Adipocyte (in vitro differentiated cells): ENCODE measurements at regions not wholly inside any gene's neighbourhood (a gene's known extent, or its start where the extent isn't known, plus 50 kb on each side); places are given as distances from the start of the nearest gene placed in this dataset.
A peak's percentile ranks its signal among the peaks of the same experiment; 100 is the strongest.

Source experiments
- DNase-seq: peaks from one replicate; pipeline ENCODE4 v3.0.0-alpha.2; 2015; ENCODE audit warnings: low read depth
- H3K27me3 ChIP-seq: replicated peaks from 2 replicates; pipeline ENCODE4 v1.7.0; 2013; ENCODE audit warnings: mild to moderate bottlenecking, low read length, moderate library complexity; ENCODE audit not compliant: control insufficient read depth, insufficient read depth
- H3K36me3 ChIP-seq: 2 replicates; pipeline ENCODE4 v1.7.0; 2013; ENCODE audit warnings: low read length, mild to moderate bottlenecking, moderate library complexity; ENCODE audit not compliant: control insufficient read depth, insufficient read depth, severe bottlenecking
- H3K4me1 ChIP-seq: 2 replicates; pipeline ENCODE4 v1.7.0; 2013; ENCODE audit warnings: mild to moderate bottlenecking, low read length, moderate library complexity; ENCODE audit not compliant: control insufficient read depth, insufficient read depth
- H3K4me3 ChIP-seq: 2 replicates; pipeline ENCODE4 v1.7.0; 2013; ENCODE audit warnings: mild to moderate bottlenecking, low read length, moderate library complexity
- H3K9ac ChIP-seq: 2 replicates; pipeline ENCODE4 v1.7.0; 2013; ENCODE audit warnings: mild to moderate bottlenecking, low read length, moderate library complexity
- H3K9me3 ChIP-seq: 2 replicates; pipeline ENCODE4 v1.7.0; 2013; ENCODE audit warnings: mild to moderate bottlenecking, low read length, moderate library complexity; ENCODE audit not compliant: control insufficient read depth

GRCh38 chr11:69573761-69574607 lies 67.0 kb upstream of the CCND1 start:
- DNase-seq, result peak; percentile 14
- H3K27me3 ChIP-seq, result peaks cover 55% of the 10 kb centered on the region
- no peaks in the 10 kb centered on the region for H3K4me1 ChIP-seq
- H3K4me3 ChIP-seq, result no peak overlapping the region
- no peak overlapping the region for H3K9ac ChIP-seq
- H3K9me3 ChIP-seq, result no peaks in the 10 kb centered on the region
- H3K36me3 ChIP-seq, result no peaks in the 10 kb centered on the region

- Histone ChIP-seq H3K9me3 (no peaks in the 10 kb centered on the region), H3K4me3 (no peak overlapping the region), H3K27me3 (peaks cover 59% of the 10 kb centered on the region), H3K9ac (no peak overlapping the region), H3K36me3 (no peaks in the 10 kb centered on the region), H3K4me1 (no peaks in the 10 kb centered on the region)
- no peak for DNase-seq
Measured at GRCh38 chr11:69574608-69575255, 66.2 kb upstream of the CCND1 start.

- no peaks in the 10 kb centered on the region for H3K9me3 ChIP-seq
- no peaks in the 10 kb centered on the region for H3K36me3 ChIP-seq
- no peak overlapping the region for H3K4me3 ChIP-seq
- no peak for DNase-seq
- H3K27me3 ChIP-seq, result peaks cover 52% of the 10 kb centered on the region
- no peak overlapping the region for H3K9ac ChIP-seq
- no peaks in the 10 kb centered on the region for H3K4me1 ChIP-seq
Measured at GRCh38 chr11:69575296-69576068, 65.5 kb upstream of the CCND1 start.

GRCh38 chr11:69576069-69576782 lies 64.7 kb upstream of the CCND1 start:
- DNase-seq, result no peak

DNA sequence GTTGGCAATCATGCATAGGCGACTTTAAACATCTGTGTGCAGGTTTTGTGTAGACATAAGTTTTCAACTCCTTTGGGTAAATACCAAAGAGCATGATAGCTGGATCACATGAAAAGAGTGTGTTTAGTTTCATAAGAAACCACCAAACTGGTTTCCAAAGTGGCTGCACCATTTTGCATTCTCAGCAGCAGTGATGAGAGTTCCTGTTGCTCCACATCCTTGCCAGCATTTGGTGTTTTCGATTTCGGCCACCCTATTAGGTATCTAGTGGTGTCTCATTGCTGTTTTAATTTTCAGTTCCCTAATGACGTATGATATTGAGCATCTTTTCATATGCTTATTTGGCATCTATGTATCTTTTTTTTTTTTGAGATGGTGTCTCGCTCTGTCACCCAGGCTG lies 62.8 kb upstream of the CCND1 start:
- H3K27me3 ChIP-seq, result peaks cover 48% of the 10 kb centered on the region
- no peaks in the 10 kb centered on the region for H3K4me1 ChIP-seq
- no peaks in the 10 kb centered on the region for H3K9me3 ChIP-seq
- DNase-seq, result no peak
- H3K9ac ChIP-seq, result no peak overlapping the region
- no peak overlapping the region for H3K4me3 ChIP-seq
- H3K36me3 ChIP-seq, result no peaks in the 10 kb centered on the region

More at GRCh38 chr11:69576069-69576782, 64.7 kb upstream of the CCND1 start:
- no peaks in the 10 kb centered on the region for H3K36me3 ChIP-seq
- peaks cover 52% of the 10 kb centered on the region for H3K27me3 ChIP-seq
- H3K4me1 ChIP-seq, result no peaks in the 10 kb centered on the region
- no peak overlapping the region for H3K9ac ChIP-seq
- H3K4me3 ChIP-seq, result no peak overlapping the region
- no peaks in the 10 kb centered on the region for H3K9me3 ChIP-seq

DNA sequence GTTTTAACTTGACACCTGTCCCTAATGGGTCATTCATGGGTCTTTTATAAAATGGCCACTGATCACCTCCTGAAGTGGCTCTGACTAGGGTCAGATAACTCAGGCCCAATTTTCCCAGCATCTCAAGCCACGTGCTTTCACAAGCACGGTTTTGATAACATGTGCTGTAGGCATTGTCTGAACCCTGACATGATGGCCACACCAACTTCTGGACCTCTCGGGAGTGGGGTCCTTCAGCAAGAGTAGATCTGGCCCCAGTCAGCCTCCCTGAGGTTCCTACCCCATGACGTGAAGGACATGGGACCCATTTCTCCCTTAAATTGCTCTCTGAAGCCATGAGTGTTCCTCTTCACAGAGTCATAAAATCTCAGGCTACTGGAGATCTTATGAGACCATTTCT lies 60.4 kb upstream of the CCND1 start:
- peaks cover 40% of the 10 kb centered on the region for H3K27me3 ChIP-seq
- no peak for DNase-seq
- no peaks in the 10 kb centered on the region for H3K9me3 ChIP-seq
- no peaks in the 10 kb centered on the region for H3K4me1 ChIP-seq
- no peak overlapping the region for H3K4me3 ChIP-seq
- H3K9ac ChIP-seq, result no peak overlapping the region
- no peaks in the 10 kb centered on the region for H3K36me3 ChIP-seq

DNA sequence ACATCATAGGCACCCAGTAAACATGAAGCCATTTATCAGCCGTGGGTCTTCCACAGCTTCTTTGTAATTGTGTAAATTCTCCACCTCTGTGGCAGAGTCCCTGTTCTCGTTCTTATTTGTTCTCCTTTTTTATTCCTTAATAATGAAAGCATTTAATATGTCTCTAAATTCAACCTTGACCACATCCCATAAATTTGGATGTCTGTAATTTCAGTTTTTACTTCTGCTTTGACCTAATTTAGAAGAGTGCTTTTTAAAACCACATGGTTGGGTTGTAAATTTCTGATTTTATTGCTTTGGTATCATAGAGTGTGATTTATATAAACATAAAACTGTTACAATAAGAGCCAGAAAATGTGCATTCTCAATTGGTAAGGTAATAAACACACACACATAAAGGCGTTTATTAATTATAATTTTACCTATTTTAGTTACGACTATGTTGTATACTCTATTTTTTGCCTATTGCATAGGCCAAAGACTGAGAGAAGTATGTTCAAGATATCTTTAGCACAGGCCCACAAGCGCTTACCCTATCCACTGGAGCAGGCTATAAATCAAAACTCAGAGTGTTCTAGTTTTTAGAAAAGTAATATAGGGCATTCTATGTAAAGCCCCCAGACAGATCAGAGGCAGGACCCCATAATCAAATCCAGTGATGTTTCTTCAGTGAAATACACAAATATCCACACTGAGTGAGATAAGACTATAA lies 58.0 kb upstream of the CCND1 start:
- Histone ChIP-seq H3K36me3 (no peaks in the 10 kb centered on the region), H3K4me3 (no peak overlapping the region), H3K4me1 (peaks cover 3% of the 10 kb centered on the region), H3K9me3 (no peaks in the 10 kb centered on the region), H3K27me3 (peaks cover 18% of the 10 kb centered on the region), H3K9ac (no peak overlapping the region)
- no peak for DNase-seq

DNA sequence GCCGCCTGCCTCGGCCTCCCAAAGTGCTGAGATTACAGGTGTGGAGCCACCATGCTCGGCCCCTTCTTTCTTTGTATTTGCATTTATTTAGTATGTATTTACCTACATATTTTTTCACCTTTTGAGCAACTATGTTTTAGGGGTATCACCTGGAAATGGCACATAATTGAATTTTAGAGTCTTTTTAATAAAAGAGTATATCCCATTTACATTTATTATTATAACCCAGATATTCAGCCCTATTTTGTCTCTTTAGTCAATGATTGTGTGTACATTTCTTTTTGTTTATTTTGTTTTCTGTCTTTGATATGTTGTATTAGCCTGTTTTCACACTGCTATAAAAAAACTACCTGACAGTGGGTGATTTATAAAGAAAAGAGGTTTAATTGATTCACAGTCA lies 56.8 kb upstream of the CCND1 start:
- Histone ChIP-seq H3K4me3 (no peak overlapping the region), H3K27me3 (peaks cover 6% of the 10 kb centered on the region), H3K4me1 (peaks cover 3% of the 10 kb centered on the region), H3K9ac (no peak overlapping the region), H3K9me3 (no peaks in the 10 kb centered on the region), H3K36me3 (no peaks in the 10 kb centered on the region)
- DNase-seq, result no peak

DNA sequence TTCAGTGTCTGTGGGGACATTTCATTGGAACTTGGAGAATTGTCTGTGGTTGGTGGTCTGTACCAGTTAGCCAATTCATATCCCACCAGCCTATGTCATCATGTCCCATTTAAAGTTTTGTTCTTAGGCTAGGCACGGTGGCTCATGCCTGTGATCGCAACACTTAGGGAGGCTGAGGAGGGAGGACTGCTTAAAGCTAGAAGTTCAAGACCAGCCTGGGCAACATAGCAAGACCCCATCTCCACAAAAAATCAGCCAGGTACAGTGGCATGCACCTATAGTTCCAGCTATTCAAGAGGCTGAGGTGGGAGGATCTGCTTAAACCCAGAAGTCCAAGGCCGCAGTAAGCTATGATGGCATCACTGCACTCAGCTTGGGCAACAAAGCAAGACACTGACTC lies 55.6 kb upstream of the CCND1 start:
- H3K27me3 ChIP-seq, result no peaks in the 10 kb centered on the region
- H3K9me3 ChIP-seq, result no peaks in the 10 kb centered on the region
- no peaks in the 10 kb centered on the region for H3K36me3 ChIP-seq
- DNase-seq, result no peak
- no peak overlapping the region for H3K9ac ChIP-seq
- H3K4me3 ChIP-seq, result no peak overlapping the region
- peaks cover 3% of the 10 kb centered on the region for H3K4me1 ChIP-seq

- peak; percentile 20 for DNase-seq
- H3K9me3 ChIP-seq, result peaks cover 7% of the 10 kb centered on the region
- peaks cover 3% of the 10 kb centered on the region for H3K4me1 ChIP-seq
Measured at GRCh38 chr11:69587454-69588090, 53.4 kb upstream of the CCND1 start.

More at GRCh38 chr11:69587454-69588090, 53.4 kb upstream of the CCND1 start:
- Histone ChIP-seq H3K36me3 (no peaks in the 10 kb centered on the region), H3K9ac (no peak overlapping the region), H3K4me3 (no peak overlapping the region), H3K27me3 (no peaks in the 10 kb centered on the region)
